SK-N-SH treated with all-trans-retinoic acid at 6 μM for 48 hours (cell line): ENCODE measurements at regions not wholly inside any gene's neighbourhood (a gene's known extent, or its start where the extent isn't known, plus 50 kb on each side); places are given as distances from the start of the nearest gene placed in this dataset.
"Not testable (repeated sequence)": the region's sequence is repeated elsewhere in the genome, so short reads cannot be mapped to it uniquely, and the experiment has no call there.

ENCODE experiments used
- ATAC-seq: fragments of 200-7000 bp; cut with Tn5 transposase; 3 replicates; pipeline ENCODE4 v1.9.1; 2020; ENCODE audit warnings: mild to moderate bottlenecking, moderate library complexity
- ARNTL ChIP-seq: fragments of 450-650 bp; formaldehyde crosslinking; IDR thresholded peaks from 2 replicates; pipeline ENCODE4 v1.5.0; 2020; ENCODE audit warnings: low read depth, mild to moderate bottlenecking, moderate library complexity, borderline replicate concordance
- BACH2 ChIP-seq: fragments of 250-450 bp; sonication (Bioruptor Pico); IDR thresholded peaks from 2 replicates; pipeline ENCODE4 v1.9.0; 2021; ENCODE audit warnings: mild to moderate bottlenecking, borderline replicate concordance
- CSDC2 ChIP-seq: fragments of 250-450 bp; sonication (Bioruptor Pico); IDR thresholded peaks from 2 replicates; pipeline ENCODE4 v1.5.0; 2020; ENCODE audit warnings: mild to moderate bottlenecking, moderate library complexity
- ESRRG ChIP-seq: fragments of 250-450 bp; sonication (Bioruptor Pico); IDR thresholded peaks from 2 replicates; pipeline ENCODE4 v1.6.1; 2021; ENCODE audit warnings: mild to moderate bottlenecking
- GLIS3 ChIP-seq: fragments of 250-450 bp; sonication (Bioruptor Pico); IDR thresholded peaks from 2 replicates; pipeline ENCODE4 v1.5.0; 2020; ENCODE audit warnings: mild to moderate bottlenecking, moderate library complexity
- ISL1 ChIP-seq: fragments of 250-450 bp; sonication (Bioruptor Pico); IDR thresholded peaks from 2 replicates; pipeline ENCODE4 v2.1.2; 2022; ENCODE audit warnings: mild to moderate bottlenecking, moderate library complexity
- PPARA ChIP-seq: fragments of 250-450 bp; sonication (Bioruptor Pico); IDR thresholded peaks from 2 replicates; pipeline ENCODE4 v1.5.0; 2020; ENCODE audit warnings: mild to moderate bottlenecking, borderline replicate concordance
- RARB ChIP-seq: fragments of 250-450 bp; sonication (Bioruptor Pico); IDR thresholded peaks from 2 replicates; pipeline ENCODE4 v1.8.0; 2021; ENCODE audit warnings: mild to moderate bottlenecking, moderate library complexity
- TCF4 ChIP-seq: fragments of 250-450 bp; sonication (Bioruptor Pico); IDR thresholded peaks from 2 replicates; pipeline ENCODE4 v1.8.0; 2021; ENCODE audit warnings: mild to moderate bottlenecking, moderate library complexity, borderline replicate concordance
- TOX ChIP-seq: fragments of 250-450 bp; sonication (Bioruptor Pico); IDR thresholded peaks from 2 replicates; pipeline ENCODE4 v1.8.0; 2021; ENCODE audit warnings: mild to moderate bottlenecking, moderate library complexity, borderline replicate concordance
- ZFP3 ChIP-seq: fragments of 250-450 bp; sonication (Bioruptor Pico); IDR thresholded peaks from 2 replicates; pipeline ENCODE4 v1.5.0; 2020; ENCODE audit warnings: mild to moderate bottlenecking, moderate library complexity
- ZFP30 ChIP-seq: fragments of 450-650 bp; formaldehyde crosslinking; IDR thresholded peaks from 2 replicates; pipeline ENCODE4 v1.5.0; 2022; ENCODE audit warnings: mild to moderate bottlenecking, moderate library complexity
- ZNF565 ChIP-seq: fragments of 450-650 bp; formaldehyde crosslinking; conservative IDR thresholded peaks from 2 replicates; pipeline ENCODE4 v1.5.0; 2020; ENCODE audit warnings: low read depth, mild to moderate bottlenecking, moderate library complexity
- ZNF70 ChIP-seq: fragments of 450-650 bp; formaldehyde crosslinking; IDR thresholded peaks from 2 replicates; pipeline ENCODE4 v1.5.0; 2020; ENCODE audit warnings: mild to moderate bottlenecking, moderate library complexity
- ZNF8 ChIP-seq: fragments of 450-650 bp; formaldehyde crosslinking; IDR thresholded peaks from 2 replicates; pipeline ENCODE4 v1.5.0; 2020; ENCODE audit warnings: mild to moderate bottlenecking, moderate library complexity
- TF ChIP-seq, protein P1 (sequence below): fragments of 250-450 bp; sonication (Bioruptor Pico); IDR thresholded peaks from 2 replicates; pipeline ENCODE4 v1.8.0; 2020; ENCODE audit warnings: mild to moderate bottlenecking, moderate library complexity, borderline replicate concordance
- TF ChIP-seq, protein P2 (sequence below): fragments of 250-450 bp; sonication (Bioruptor Pico); IDR thresholded peaks from 2 replicates; pipeline ENCODE4 v1.8.0; 2021; ENCODE audit warnings: low read depth, mild to moderate bottlenecking, moderate library complexity, borderline replicate concordance
- TF ChIP-seq, protein P3 (sequence below): fragments of 250-450 bp; sonication (Bioruptor Pico); IDR thresholded peaks from 2 replicates; pipeline ENCODE4 v1.5.1; 2021; ENCODE audit warnings: mild to moderate bottlenecking, moderate library complexity
- TF ChIP-seq, protein P4 (sequence below): fragments of 250-450 bp; sonication (Bioruptor Pico); IDR thresholded peaks from 2 replicates; pipeline ENCODE4 v1.5.0; 2020; ENCODE audit warnings: mild to moderate bottlenecking, moderate library complexity
- TF ChIP-seq, protein P5 (sequence below): fragments of 250-450 bp; sonication (Bioruptor Pico); IDR thresholded peaks from 2 replicates; pipeline ENCODE4 v1.5.1; 2020; ENCODE audit warnings: low read depth, mild to moderate bottlenecking, moderate library complexity

DNA sequence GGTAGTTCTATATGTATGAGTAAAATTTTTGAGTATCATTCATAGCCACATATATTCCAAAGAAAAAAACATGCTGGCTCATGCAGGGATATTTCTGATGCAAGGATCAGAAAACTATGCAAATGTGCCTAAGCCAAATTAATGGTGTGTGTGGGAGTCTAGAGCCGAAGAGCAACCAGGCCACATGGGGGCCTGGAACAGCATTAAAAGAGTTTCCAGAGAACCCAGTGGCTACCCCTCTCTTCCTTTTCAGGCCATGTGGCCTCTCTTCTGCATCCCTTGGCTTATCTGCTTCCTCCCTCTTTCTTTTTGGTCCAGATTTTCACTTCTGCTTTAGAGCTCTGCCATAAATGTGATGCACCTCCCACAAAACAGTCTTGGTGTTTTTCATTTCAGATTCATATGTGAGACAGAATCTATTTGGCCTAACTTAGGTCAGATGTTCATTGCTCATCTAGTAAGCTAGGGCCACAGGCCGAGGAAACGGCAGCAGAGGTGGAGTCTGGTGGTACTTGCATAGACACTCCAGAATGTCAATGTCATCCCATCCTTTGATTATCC is 300.0 kb downstream of the SH3GL2 start:
- TF ChIP-seq ESRRG (no peak), GLIS3 (CRISPR knock-in tag) (no peak), TOX (CRISPR knock-in tag) (no peak)
- ATAC-seq = no peak

DNA sequence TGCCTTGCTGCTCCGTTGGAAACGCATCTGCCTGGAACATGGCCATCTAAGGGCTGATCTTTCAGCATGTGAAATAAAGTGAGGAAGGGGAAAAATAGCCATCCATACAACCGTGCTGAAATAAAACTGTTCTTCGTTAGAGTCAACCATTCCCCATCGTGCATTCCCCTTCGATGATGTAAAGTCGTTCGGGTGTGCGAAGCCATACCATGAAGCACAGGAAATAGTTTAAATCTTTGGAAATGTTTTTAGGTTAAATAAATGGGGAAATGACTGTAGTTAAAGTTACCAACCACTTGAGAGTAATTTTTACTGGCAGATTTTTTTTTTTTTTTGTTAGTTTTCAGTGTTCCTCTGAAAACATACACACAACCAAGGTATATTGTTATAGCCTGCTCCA is 302.5 kb downstream of the SH3GL2 start:
- ATAC-seq = no peak
- TF ChIP-seq BACH2 (no peak), ZFP3 (no peak), PPARA (CRISPR knock-in tag) (no peak), CSDC2 (CRISPR knock-in tag) (no peak), ZNF8 (CRISPR knock-in tag) (no peak), ZNF565 (CRISPR knock-in tag) (no peak), ISL1 (CRISPR knock-in tag) (no peak), TCF4 (CRISPR knock-in tag) (no peak), ESRRG (no peak), RARB (CRISPR knock-in tag) (no peak), ZNF70 (CRISPR knock-in tag) (no peak), ARNTL (no peak)
- TF ChIP-seq, protein P1, sequence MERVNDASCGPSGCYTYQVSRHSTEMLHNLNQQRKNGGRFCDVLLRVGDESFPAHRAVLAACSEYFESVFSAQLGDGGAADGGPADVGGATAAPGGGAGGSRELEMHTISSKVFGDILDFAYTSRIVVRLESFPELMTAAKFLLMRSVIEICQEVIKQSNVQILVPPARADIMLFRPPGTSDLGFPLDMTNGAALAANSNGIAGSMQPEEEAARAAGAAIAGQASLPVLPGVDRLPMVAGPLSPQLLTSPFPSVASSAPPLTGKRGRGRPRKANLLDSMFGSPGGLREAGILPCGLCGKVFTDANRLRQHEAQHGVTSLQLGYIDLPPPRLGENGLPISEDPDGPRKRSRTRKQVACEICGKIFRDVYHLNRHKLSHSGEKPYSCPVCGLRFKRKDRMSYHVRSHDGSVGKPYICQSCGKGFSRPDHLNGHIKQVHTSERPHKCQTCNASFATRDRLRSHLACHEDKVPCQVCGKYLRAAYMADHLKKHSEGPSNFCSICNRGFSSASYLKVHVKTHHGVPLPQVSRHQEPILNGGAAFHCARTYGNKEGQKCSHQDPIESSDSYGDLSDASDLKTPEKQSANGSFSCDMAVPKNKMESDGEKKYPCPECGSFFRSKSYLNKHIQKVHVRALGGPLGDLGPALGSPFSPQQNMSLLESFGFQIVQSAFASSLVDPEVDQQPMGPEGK = no peak
- TF ChIP-seq, protein P2, sequence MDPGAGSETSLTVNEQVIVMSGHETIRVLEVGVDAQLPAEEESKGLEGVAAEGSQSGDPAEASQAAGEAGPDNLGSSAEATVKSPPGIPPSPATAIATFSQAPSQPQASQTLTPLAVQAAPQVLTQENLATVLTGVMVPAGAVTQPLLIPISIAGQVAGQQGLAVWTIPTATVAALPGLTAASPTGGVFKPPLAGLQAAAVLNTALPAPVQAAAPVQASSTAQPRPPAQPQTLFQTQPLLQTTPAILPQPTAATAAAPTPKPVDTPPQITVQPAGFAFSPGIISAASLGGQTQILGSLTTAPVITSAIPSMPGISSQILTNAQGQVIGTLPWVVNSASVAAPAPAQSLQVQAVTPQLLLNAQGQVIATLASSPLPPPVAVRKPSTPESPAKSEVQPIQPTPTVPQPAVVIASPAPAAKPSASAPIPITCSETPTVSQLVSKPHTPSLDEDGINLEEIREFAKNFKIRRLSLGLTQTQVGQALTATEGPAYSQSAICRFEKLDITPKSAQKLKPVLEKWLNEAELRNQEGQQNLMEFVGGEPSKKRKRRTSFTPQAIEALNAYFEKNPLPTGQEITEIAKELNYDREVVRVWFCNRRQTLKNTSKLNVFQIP (CRISPR knock-in tag) = no peak
- TF ChIP-seq, all 23 proteins: peak for 0

DNA sequence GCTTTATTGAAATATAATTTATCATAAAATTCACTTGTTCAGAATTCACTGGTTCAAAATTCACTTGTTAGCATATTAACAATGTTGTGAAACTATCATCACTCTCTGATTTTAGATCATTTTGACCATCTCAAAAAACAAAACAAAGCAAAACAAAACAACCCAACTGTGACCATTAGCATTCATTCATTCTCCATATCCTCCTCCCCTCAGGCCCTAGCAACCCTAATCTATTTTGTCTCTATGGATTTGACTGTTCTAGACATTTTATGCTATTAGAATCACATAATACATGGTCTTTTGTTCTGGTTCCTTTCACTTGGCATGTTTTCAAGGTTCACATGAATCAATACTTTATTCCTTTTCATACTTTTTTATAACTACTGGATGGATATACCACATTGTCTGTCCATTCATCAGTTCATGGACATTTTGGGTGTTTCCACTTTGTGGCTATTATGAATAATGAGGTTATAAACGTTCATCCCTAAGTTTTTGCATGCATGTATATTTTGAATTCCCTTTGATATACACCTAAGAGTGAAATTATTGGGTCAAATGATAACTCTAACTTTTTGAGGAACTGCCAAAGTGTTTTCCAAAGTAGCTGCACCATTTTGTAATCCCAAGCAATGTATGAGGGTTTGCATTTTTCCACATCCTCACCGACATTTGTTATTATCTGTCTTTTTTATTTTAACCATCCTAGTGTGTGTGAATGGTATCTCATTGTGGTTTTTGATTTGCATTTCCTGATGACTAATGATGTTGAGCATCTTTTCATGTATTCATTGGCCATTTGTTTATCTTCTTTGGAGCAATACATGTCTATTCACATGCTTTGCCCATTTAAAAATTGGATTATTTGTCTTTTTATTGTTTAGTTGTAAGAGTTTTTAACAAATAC is 304.1 kb downstream of the SH3GL2 start:
- ATAC-seq = no peak
- TF ChIP-seq, protein P3, sequence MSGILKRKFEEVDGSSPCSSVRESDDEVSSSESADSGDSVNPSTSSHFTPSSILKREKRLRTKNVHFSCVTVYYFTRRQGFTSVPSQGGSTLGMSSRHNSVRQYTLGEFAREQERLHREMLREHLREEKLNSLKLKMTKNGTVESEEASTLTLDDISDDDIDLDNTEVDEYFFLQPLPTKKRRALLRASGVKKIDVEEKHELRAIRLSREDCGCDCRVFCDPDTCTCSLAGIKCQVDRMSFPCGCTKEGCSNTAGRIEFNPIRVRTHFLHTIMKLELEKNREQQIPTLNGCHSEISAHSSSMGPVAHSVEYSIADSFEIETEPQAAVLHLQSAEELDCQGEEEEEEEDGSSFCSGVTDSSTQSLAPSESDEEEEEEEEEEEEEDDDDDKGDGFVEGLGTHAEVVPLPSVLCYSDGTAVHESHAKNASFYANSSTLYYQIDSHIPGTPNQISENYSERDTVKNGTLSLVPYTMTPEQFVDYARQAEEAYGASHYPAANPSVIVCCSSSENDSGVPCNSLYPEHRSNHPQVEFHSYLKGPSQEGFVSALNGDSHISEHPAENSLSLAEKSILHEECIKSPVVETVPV = no peak

DNA sequence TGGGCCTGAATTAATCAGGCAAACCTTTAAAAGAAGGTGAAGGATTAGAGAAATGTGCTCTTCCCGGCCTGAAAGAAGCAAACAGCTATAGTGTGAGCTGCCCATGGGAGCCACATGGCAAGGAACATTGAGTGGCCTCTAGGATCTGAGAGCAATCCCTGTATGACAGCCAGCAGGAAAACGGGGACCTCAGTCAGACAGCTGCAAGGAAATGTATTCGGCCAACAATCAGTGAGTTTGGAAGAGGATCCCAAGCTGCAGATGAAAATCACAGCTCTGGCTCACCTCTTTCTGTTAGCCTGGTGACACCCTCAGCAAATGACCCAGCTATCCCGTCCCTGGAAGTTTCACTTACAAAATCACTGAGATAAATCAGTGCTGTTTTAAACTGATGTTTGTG is 309.2 kb downstream of the SH3GL2 start:
- TF ChIP-seq ZFP3 = no peak
- ATAC-seq = no peak

DNA sequence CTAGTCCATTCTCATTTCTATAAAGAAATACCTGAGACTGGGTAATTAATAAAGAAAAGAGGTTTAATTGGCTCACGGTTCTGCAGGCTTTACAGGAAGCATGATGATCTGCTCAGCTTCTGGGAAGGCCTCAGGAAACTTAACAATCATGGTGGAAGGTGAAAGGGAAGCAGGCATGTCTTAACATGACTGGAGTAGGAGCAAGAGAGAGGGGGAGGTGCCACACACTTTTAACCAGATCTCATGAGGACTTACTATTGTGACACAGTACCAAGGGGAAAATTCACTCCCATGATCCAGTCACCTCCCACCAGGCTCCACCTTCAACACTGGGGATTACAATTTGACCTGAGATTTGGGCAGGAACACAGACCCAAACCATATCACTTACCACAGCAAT is 310.1 kb downstream of the SH3GL2 start:
- ATAC-seq = not testable (repeated sequence)

DNA sequence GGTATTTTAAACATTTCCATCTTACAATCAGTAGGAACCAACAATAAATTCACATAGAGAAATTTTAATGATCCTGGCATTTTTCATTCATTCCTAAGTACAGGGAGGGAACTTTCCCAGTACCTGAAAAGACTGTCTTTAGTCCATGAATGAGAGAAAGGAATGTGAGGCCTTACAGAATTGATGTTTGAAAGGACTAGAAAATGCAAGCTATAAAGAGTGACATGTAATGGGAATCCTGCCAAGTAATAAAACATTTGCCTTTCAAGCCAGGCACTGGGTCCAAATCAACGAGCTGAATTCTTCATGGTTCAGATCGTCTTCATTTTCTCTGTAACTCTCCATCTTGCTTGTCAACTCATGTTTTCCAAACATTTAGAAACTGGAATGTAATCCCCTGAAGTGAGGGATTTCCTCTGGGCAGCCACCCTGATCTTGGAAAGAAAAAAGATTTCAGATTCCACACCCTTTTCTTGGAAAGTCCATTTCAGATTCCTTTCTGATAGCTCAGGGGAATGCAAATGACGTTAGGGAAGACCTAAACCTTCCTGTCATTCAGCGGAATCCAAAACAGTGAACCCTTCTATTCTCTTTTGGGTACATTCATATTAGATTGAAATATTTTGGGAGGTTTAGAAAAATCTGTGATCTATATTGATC is 315.8 kb downstream of the SH3GL2 start:
- no peak for ATAC-seq
- TF ChIP-seq ZNF565 (CRISPR knock-in tag) (no peak), ZFP30 (CRISPR knock-in tag) (no peak), ARNTL (no peak), GLIS3 (CRISPR knock-in tag) (no peak), TCF4 (CRISPR knock-in tag) (no peak), ZNF70 (CRISPR knock-in tag) (no peak), ZFP3 (no peak), PPARA (CRISPR knock-in tag) (no peak), ZNF8 (CRISPR knock-in tag) (no peak), TOX (CRISPR knock-in tag) (no peak)
- TF ChIP-seq, protein P4, sequence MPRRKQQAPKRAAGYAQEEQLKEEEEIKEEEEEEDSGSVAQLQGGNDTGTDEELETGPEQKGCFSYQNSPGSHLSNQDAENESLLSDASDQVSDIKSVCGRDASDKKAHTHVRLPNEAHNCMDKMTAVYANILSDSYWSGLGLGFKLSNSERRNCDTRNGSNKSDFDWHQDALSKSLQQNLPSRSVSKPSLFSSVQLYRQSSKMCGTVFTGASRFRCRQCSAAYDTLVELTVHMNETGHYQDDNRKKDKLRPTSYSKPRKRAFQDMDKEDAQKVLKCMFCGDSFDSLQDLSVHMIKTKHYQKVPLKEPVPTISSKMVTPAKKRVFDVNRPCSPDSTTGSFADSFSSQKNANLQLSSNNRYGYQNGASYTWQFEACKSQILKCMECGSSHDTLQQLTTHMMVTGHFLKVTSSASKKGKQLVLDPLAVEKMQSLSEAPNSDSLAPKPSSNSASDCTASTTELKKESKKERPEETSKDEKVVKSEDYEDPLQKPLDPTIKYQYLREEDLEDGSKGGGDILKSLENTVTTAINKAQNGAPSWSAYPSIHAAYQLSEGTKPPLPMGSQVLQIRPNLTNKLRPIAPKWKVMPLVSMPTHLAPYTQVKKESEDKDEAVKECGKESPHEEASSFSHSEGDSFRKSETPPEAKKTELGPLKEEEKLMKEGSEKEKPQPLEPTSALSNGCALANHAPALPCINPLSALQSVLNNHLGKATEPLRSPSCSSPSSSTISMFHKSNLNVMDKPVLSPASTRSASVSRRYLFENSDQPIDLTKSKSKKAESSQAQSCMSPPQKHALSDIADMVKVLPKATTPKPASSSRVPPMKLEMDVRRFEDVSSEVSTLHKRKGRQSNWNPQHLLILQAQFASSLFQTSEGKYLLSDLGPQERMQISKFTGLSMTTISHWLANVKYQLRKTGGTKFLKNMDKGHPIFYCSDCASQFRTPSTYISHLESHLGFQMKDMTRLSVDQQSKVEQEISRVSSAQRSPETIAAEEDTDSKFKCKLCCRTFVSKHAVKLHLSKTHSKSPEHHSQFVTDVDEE = no peak
- TF ChIP-seq, protein P5, sequence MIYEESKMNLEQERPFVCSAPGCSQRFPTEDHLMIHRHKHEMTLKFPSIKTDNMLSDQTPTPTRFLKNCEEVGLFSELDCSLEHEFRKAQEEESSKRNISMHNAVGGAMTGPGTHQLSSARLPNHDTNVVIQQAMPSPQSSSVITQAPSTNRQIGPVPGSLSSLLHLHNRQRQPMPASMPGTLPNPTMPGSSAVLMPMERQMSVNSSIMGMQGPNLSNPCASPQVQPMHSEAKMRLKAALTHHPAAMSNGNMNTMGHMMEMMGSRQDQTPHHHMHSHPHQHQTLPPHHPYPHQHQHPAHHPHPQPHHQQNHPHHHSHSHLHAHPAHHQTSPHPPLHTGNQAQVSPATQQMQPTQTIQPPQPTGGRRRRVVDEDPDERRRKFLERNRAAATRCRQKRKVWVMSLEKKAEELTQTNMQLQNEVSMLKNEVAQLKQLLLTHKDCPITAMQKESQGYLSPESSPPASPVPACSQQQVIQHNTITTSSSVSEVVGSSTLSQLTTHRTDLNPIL = no peak
- TF ChIP-seq, protein P2 (CRISPR knock-in tag) = no peak
